DMS 273 (cell line): ENCODE measurements at regions not wholly inside any gene's neighbourhood (a gene's known extent, or its start where the extent isn't known, plus 50 kb on each side); places are given as distances from the start of the nearest gene placed in this dataset.
"Not testable (repeated sequence)": the region's sequence is repeated elsewhere in the genome, so short reads cannot be mapped to it uniquely, and the experiment has no call there.

Experiments used
- DNase-seq: peaks from one replicate; lab custom pipeline; 2025; ENCODE audit not compliant: unreplicated experiment; lab: John Stamatoyannopoulos, UW

DNA sequence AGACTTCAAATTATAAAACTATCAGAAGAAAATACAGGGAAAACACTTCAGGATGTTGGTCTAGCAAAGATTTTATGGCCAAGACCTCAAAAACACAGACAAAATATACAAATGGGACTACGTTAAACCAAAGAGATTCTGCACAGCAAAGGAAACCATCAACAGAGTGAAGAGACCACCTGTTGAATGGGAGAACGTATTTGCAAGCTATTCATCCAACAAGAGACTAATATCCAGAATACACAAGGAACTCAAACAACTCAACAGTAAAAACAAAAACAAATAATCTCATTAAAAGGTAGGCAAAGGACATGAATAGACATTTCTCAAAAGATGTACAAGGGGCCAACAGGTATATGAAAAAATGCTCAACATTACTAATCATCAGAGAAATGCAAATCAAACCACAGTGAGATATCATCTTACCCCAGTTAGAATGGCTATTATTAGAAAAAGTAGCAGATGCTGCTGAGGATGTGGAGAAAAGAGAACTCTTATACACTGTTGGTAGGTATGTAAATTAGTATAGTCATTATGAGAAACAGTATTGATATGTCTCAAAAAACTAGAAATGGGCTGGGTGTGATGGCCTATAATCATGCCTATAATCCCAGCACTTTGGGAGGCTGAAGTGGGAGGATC is 112.6 kb downstream of the LRIG2 start:
- DNase-seq: peak; percentile 45

DNA sequence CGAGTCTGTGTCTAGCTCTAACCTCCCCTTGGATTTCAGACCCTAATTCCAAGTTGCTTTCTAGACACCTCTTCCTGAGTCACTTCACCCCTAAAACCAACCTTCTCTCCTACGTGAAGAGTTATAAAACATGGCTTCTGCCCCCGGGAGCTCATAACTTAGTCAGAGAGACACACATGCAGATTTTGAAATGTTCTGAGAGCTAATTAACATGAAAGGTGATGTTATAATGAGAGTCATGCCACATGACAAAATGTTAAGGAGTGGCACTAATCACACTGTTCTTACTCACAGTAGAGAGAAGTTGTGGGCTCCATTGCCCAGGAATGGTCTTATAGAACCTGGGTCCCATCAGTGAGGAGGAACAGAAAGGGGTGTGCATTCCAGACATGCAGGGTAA is 117.1 kb downstream of the LRIG2 start:
- DNase-seq: no peak

DNA sequence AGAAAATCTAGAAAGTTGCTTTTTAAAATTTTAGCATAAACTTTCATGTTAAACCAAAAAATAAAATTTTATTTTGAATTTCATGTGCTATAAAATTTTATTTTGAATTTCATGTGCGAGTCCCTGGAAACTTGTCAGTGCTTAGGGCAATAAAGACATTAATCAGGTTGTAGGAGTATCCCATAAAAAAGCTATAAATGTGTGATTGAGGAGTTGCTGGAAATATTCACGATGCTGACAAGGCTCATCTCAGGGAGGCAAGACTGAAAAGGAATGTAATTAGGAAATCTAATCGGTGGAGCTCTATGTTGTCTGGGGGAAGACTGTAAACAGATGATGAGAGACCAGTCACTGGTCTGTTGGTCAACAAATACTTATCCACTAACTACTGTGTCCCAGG is 117.9 kb downstream of the LRIG2 start:
- no peak for DNase-seq

DNA sequence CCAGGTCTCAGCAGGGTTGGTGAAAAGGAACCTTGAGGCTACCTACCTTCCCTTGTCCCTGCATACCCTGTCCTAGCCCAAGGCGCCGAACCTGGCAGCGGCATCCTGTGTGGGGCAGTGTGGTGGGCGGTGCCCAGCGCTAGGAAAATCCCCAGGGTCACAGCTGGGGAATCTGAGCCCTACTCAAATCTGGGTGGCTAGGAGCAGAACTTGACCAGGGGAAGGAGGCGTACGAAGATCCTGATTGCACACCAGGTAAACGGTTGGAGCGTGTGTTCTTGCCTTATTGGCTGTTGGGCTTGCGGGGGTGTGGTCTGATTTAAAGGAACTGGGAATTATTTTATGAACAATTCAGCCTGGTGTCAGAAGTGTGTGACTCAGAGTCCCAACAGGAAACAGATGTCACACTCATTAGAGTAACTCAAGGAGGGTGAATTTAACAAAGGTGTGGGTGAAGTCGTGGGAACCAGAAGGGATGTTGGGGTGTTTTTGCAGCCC is 118.6 kb downstream of the LRIG2 start:
- DNase-seq: peak; percentile 7

DNA sequence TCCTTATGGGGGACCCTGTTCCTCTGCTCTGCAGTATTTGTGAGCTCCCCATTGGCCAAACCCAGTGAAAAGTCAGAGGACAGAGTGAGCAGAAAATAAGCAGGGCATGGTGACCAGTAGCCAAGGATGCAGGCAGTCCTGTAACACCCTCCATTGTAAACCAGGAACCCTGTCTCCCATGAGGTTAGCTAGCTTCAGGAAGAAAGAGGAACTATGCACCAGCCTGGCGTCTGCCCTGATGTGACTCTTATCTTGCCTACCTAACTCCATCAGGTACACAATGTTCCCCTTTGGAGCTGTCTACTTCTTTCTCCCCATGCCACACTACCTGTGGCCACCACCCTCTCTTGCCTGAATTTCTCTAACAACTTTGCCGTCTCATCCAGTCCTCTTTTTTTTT is 119.2 kb downstream of the LRIG2 start:
- DNase-seq: no peak

DNA sequence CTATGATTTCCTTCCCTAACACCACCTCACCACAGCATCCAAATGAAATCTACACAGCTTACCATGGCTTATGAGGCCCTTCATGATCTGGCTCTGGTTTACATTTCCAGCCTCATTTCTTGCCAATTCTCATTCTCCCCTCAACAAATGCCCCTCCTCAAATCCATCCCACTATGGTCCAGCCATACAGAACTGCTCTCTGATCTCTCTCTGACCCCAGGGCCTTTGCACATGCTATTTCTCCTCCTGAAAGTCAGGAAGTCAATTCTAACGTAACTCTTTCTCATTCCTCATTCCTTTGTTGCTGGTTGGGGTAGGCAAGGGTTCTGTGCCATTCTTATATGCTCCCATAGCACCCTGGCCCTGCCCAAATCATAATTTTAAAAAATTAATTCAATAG is 120.0 kb downstream of the LRIG2 start:
- DNase-seq: no peak

DNA sequence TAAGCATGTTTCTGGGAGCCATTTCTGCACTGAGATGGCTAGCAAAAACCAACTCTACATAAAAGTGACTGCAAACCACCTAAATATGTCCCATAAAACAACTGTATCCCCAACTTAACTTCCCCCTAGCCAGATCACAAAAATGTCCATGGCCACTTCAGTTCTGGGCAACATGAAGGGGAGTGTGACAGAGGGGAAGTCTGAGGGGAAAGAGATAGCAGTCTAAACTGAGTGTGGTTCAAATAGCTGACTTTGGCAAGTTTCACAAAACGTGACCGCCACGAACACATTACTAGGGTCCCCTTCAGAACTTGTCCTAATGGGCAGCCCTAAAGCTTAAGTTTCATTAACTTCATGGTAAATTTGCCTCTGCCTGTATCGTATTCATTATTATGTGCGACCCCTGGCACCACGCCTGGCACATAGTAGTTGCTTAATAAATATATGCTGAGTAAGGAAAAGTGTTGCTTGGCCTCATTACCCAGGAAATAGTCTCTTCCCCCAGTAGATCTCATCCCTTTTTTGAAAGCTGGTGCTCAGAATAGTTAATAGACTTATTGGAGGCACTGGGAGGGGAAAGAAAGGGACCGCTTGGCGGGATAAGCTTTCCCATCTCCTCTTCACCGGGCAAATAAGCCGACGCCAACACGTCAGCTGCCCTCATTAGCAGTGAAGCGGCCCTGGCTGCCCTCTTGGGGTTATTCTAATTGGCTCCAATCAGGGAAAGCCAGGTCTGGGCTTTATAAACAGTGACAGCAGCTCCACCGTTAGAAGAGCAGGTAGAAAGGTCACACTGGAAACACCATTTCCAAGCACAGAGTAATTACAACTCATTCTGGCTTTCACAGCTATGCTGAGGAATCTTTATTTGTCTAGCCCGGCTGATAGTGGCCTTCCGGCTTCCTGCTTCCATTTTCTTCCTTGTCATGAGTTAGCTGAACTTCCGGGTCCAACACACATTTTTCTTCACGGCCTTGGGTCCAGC is 122.1 kb downstream of the LRIG2 start:
- DNase-seq: peak; percentile 16

DNA sequence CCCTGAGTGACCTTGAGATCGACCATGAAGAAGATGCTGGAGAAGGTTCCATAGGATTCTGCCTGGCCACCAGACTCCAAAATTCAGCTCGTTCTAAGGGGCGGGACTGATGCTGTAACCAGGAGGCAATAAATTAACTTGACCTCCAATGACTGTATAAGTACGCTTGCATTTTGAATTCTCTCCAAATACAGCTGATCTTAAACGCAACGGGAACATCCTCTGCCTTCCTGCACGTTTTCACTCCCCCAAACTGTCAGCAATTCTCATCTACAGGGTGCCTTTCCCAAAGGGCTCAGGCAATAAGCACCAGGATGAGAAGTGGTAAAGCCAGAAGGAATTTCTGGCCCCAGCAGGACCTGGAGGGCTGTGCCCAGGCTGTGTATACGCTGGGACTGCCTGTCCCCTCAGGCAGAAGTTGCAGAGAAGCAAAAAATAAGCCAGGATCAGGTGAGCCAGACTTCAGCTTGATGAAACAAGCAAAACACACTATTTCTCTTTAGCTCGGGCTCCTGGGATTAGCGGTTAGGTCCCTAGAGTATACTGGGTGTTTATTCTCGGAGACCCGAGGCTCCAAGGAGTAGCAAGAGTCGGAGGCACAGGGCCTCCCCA is 124.8 kb downstream of the LRIG2 start:
- DNase-seq: no peak

DNA sequence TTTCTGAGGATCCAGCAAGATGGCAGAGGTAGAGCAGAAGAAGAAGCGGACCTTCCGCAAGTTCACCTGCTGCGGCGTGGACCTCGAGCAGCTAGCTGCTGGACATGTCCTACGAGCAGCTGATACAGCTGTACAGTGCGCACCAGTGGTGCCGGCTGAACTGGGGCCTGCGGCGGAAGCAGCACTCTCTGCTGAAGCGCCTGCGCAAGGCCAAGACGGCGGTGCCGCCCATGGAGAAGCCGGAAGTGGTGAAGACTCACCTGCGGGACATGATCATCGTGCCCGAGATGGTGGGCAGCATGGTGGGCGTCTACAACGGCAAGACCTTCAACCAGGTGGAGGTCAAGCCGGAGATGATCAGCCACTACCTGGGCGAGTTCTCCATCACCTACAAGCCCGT is 125.8 kb downstream of the LRIG2 start:
- no peak for DNase-seq

DNA sequence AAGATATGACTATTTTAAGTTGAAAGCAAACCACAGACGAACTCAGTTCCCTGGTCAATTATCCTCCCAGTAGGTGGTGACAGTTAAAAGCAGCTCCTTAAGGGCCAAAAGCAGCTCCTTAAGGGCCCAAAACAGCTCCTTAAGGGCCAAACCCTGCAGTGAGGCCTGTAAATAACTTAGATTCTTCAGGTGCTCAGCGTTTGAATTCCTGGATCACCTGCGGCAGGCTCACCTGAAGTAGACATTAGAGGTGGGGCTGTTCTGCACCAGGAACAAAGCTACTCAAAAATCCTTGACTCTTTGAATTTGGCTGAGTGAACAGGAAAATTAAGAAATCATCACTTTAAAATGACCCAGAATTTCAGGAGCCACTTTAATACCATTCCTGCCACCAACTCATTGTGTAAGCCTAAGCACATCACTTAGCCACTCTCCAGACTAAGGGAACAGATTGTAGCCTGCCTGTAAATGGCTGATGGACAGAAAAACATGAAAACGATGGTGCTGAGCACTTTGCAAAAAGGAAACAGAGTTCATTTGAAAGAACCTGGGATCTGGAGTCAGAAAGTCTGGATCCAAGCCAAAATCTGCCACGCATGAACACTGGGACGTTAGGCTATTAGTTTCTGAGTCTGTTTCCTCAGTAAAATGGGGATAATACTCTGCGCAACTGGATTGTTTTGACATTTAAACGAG is 126.9 kb downstream of the LRIG2 start:
- peak; percentile 61 for DNase-seq

DNA sequence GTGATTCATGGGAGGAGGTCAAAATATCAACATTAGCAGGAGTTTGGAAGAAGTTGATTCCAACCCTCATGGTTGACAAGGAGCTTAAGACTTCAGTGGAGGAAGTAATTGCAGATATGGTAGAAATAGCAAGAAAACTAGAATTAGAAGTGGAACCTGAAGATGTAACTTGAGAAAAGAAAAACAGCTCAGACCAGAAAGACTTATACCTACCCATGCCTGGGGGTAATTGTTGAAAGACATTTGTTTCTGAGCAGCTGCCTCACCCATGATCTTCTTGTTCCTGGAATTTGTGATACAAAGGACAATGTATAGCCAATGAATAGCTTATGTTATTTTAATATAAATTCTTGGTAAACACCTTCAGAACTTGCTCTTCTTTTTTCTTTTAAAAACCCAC is 128.6 kb downstream of the LRIG2 start:
- DNase-seq: no peak

DNA sequence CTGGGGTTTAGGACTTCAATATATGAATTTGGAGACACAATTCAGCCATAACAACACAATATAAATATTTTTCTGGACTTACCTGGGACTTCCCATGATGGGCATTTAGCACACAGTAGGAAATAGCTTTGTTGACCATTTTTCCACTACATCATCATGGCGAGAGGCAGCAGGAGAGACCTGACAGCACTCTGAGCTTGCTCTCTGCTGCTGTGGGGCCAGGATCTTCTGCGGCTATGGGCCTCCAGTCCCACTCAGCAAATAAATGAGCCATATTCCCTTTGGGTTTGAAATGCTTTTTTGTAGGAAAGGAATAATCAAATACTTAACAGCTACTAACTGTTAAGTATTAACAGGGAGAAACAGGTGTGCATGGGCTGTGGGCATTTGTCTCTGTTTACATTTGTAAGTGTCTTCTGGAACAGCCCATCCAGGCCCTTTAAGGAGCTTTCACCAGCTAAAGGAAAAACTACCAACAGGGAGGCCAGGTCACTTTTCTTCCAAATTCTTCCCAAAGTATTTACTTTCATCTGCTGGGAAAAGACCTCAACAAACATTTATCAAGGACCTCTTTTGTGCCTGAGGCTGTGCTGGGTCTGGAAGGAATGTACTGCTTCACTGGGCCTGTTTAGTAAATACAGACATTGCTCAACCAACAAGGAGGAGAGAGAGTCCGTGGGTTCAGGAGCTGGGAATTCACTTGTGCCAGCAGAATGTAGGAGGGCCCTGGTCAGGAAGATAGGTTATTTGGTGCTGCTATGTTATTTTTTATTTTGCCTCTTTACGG is 133.2 kb downstream of the LRIG2 start:
- no peak for DNase-seq

DNA sequence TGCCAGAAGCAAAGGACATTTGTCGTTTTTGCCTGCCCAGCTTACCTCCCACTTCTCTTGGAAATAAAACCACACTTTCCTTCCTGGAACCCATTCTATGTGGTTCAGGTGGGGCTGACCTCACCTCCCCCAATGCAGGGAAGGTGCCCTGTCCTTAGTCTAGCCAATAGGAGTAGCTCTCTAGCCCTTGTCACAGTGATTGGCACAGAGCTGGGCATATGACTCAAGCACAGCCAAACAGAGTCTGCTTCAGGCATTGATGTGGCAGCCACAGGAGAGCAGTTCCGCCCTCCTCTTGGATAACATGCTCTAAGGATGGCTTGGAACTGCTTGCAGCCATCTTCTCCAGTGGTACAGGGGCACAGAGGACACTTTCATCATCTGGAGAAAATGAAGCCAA is 134.0 kb downstream of the LRIG2 start:
- no peak for DNase-seq

DNA sequence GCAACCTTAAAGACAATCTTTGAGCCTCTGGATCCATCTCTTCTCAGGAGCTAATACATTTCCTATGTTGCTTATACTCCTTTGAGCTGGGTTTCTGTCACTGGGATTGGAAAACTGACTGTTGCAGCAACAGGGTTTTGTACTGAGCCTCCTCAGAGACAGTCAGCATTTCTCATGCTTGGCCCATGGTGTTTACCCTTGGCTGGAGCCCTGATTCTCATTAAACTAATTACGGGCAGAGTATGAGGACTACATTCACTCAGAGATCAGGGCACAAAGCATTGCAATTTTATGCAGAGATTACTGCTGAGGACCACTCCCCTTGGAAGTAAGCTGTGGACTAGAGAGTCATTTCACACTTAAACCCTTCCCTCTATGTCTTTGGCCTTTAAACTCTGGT is 134.5 kb downstream of the LRIG2 start:
- DNase-seq: no peak

DNA sequence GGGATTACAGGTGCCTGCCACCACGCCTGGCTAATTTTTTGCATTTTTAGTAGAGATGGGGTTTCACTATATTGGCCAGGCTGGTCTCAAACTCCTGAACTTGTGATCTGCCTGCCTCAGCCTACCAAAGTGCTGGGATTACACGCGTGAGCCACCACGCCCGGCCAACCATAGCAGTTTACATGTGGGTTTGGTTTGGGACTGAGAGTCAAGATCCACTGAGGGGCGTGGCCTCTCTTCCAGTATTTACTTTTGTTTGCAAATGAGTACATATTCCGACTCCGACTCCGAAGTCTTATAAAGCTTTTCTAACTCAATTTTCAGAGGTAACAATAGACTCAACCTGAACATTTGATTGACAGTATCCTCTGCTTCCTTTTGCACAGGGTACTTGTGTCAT is 135.4 kb downstream of the LRIG2 start:
- DNase-seq: not testable (repeated sequence)

DNA sequence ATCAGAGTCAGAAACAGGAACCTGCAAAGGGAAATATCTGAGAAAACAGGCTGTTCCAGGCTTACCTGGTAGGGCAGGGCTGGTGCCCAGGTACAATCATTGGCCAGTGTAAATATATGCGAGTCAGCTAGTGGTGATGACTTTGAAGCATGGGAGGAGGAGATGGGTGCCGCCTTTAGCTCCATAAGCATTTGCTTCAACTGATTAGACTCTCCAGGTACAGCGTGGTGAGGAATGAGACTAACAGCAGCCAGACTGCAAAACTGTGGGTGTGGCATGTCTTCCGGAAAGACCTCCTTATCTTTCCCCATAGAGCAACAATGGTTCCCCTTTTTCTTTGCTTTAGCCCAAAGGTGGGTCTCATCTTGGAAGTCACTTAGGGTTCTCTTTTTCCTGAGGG is 137.2 kb downstream of the LRIG2 start:
- DNase-seq: no peak

DNA sequence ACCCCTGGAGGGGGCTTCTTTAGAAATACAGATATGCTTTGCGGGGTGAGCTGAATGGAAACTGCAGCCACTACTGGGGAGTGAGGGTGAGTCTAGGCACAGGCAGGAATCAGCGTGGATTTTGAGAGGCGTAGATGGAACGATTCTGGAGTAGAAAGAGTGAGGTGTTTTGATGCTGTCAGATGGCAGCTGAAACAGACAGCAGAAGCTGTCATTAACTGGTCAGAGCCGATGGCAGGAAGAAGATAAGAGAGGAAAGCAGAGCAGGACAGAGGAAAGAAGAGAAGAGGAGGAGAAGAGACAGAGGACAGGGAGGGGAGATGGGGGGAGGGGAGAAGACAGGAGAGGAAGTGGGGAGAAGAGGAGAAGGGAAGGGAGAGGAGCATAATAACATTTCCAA is 138.5 kb downstream of the LRIG2 start:
- no peak for DNase-seq

DNA sequence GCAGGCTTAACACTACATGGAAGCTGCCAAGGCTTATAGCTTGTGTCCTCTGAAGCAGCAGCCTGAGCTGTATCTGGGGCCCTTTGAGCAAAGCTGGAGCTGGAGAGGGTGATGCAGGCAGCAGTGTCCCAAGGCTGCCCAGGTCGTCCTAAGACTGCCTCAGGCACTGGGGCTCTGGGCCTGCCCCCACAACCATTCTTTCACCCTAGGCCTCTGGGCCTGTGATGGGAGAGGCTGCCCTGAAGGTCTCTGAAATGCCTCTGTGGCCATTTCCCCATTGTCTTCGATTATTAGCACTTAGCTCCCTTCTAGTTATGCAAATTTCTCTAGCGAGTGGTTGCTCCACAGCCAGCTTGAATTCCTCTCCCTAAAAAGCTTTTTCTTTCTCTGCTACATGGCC is 142.0 kb downstream of the LRIG2 start:
- DNase-seq: no peak

DNA sequence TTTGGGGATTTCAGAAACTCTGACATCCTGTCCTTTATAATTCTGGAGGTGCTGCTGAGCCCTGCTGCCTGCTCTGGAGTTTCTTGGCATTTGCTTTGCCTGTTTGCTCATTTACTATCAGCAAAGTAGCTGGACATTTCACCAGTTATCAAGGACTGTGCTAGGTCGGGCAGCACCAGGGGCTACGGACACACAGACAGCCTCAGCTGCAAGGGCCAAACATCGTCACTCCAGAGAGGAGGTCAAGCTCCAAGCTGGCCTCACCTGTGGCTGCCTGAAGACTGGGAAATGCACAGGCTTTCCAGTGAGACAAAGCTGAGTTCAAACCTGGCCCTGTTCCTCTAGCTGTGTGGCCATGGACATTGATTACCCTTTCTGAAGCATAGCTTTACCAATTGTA is 143.7 kb downstream of the LRIG2 start:
- no peak for DNase-seq

DNA sequence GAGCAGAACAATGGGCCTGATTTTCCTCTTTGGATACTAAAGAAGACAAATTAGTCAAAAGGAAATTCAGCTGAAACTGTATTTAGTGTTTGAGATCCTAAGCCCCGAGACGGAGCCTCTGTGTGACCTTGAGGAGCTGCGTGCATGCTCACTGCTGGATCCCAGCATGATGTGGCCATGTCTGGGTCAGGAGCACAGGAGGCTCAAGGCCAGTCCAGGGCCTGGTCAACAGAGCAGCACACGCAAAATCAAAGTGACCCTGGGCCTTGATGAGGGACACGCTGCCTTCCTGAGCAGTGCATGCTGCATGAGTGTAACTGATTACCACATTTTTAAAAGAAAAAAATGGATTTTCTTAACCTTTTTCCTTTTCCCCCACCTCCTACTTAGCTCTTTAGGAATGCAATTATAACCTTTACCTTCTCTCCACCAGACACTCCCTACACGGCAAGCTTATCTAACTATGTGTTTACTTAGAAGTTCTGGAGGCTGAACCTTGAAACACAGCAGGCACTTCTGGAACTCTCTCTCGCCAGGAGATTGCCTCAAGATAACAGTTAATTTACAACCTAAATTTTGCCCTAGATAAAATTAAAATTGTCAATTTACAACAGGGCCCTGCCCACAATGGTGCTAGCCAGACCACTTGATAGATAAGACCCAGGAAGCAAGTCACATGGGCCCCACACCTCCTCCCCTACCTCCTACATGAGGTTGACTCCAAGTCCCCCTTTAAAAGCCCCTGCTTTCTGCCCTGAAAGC is 144.6 kb downstream of the LRIG2 start:
- DNase-seq: no peak
